Amygdala (tissue), 56 donors: ENCODE measurements at regions not wholly inside any gene's neighbourhood (a gene's known extent, or its start where the extent isn't known, plus 50 kb on each side); places are given as distances from the start of the nearest gene placed in this dataset.

Source experiments
- DNase-seq, 56 donors: peaks; one replicate each; lab custom pipeline; 2025; lab: John Stamatoyannopoulos, UW

DNA sequence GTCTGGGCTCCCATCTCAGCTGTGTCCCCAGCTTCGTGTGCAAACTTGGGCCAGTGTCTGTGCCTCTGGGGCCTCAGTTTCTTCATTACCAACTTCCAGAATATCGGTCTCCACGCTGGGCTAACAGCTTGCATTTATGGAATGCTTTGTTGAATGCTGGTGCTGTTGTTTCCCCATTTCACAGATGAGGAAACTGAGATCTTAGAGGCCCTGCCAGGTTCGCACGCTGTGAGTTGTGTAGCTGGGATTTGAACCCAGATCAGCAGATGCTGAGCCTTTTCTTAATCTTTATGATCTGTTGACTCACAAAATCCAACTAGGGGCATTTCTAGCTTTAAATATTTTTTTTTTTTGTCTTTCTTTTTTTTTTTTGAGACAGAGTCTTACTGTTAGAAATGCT lies 101.5 kb upstream of the STX18 start:
- DNase-seq, result no peak

DNA sequence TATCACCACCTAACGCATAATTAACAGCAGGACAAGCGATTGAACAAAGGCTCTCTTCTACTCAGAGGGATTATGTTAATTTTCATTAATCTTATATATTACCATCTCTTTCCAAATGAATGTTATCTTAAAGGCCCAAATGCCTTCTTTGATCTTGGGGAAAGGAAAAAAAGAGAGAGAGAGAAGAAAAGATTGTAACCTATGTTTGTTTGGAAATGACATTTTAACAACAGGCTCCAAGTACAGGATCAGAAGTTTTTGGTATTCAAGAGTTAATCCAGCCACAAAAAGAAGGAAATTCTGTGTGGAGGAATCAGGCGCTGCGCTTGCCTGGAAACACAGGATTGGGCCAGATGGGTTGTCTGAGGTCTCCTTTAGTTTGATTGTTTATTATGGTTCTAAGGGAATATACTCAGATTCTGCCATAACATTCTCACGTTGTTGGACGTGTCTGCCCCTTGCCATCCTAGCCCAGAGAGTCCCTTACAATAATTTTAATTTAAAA lies 100.7 kb upstream of the STX18 start:
- no peak for DNase-seq

DNA sequence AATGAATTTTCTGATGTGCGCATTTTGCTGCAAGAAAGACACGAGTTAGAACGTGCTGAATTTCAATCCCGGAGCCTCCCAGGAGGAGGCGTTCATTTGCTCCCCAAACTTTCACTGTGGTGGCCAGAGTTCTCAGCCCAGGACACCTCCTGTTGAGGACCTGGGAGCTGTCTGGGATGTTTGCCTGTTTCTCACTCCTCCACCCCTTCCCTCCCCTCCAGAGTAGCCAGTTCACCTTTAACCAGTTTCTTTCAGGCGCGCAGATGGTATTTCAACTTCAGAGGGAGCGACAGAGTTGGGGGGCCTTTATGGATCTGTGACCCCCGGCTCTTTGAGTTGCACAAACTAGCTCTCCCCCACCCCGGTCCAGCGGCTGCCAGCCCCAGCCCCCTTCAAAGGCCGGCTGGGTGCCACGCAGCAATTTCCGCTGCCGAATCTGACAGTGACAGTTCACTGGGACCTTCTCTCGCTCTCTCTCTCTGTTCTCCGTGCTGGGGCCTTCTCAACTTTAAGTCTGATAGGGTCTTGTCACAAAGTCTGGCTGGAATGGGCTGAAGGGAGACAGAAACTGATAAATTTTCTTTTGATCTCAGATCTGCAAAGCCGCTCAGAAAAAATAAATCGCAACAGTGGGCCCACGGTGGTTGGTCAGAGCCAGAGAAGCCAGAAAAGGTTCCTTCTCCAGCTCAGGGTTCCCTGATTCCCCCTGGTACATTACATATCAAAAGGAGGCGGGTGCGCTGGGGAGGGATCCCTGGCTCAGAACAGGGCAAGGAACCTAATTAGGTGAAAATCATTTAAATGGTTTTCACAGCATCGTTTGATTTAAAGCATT lies 100.0 kb upstream of the STX18 start:
- no peak for DNase-seq

DNA sequence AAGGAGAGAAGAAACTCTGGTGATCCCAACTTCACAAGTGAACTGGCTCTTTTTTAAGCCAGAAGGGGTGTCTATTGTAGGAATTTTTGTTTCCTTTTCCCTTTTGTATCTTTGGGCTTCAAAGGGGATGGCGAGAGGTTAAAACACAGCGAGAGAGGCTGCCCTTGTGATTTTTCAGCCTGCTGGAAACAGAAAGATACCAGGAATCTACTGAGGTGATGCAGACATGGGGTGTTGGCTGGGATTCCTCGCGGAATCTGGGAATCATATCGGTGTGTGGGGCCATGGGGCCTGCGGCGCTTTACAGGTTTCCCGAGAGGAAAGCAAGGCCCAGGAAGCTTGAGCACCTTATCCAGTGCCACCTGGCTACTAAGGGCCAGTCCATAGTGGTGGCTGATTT lies 99.4 kb upstream of the STX18 start:
- no peak for DNase-seq

DNA sequence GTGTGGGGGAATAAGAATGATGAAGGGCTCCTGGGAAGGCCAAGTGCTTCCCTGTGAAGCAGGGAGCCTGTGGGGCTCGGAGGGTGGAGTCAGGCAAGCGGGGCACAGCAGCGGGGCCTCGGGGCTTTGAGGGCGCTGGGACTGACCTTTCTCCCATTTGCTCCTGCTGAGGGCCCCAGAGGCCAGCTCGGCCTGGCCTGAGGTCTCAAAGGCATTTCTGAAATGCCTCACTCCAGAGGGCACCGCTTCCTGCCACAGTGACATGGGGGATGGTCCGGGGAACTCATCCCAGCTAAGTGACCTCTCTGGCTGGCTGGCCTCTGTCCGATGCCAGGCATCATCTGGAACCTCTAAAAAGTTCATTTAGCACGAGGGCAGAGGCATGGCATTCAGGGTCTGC lies 98.8 kb upstream of the STX18 start:
- no peak for DNase-seq

DNA sequence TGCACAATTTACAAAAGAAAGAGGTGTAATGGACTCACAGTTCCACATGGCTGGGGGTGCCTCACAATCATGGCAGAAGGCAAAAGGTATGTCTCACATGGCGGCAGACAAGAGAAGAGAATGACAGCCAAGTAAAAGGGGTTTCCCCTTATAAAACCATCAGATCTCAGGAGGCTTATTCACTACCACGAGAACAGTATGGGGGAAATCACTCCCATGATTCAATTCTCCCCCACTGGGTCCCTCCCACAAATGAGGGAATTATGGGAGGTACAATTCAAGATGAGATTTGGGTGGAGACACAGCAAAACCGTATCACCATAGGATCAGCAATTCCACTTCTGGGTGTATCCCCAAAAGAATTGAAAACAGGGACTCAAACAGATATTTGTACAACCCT lies 97.5 kb upstream of the STX18 start:
- DNase-seq, result no peak

DNA sequence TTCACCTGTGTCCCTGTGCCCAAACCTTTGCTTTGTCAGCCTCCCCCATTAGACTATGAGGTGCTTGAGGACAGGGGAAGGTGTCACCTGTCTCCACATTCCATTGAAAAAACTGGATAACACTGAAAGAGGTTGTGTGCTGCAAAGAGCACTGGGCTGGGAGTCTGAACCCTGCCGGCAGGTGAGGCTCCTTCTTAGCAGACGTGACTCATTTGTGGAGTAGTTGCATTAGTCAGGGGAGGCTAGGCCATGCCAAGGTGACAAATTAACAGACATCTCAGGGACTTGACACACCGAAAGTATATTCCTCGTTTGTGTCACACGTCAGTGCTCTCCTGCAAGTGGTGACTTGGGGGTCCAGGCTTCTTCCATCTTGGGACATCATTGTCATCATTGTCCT lies 95.9 kb upstream of the STX18 start:
- no peak for DNase-seq

DNA sequence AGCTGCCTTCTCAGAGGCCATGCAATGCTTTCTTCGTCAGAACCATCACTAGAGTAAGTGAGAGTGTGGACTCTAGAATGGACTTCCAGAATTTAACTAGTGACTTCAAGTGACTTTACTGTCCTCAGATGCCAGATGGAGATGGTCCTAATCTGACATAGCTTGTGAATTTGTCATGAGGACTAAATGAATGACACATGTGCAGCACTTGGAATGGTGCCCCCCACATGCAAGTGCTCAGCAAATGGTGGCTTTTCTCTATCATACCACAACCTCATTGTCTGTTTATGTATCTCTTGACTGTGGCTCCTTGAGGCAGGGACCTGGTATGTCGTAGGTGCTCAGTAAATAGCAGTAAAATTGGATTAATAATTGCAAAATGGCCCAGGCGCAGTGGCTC lies 91.6 kb upstream of the STX18 start:
- DNase-seq, result no peak

DNA sequence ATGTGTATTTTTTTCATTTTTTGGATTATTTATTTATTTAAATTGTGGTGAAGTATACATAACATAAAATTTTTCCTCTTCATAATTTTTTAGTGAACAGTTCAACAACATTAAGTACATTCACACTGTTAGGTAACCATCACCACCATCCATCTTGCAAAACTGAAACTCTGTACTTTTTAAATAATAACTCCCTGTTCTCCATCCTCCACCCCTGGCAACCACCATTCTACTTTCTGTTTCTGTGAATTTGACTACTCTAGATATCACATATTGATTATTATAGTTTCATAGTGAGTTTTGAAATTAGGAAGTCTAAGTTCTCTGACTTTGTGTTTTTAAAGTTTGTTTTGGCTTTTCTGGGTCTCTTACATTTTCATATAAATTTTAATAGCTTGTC lies 89.3 kb upstream of the STX18 start:
- no peak for DNase-seq

DNA sequence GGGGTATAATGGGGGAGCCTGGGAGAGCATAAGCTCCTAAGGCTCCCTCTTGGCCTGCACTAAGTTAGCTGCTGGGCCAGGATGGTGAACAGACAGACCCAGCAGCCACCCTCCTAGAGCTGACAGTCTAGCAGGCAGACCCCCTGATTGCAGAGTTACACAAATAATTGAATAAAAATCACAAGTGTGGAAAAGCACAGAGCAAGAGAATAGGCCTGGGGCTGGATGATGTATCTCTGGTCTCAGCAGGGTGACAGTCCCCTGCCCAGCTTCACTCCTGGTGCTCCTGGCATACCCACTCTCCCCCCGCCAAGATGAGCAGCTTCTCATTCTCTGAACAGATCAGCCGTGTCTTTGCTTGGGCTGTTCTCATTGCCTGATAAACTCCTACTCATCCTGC lies 86.1 kb upstream of the STX18 start:
- no peak for DNase-seq

DNA sequence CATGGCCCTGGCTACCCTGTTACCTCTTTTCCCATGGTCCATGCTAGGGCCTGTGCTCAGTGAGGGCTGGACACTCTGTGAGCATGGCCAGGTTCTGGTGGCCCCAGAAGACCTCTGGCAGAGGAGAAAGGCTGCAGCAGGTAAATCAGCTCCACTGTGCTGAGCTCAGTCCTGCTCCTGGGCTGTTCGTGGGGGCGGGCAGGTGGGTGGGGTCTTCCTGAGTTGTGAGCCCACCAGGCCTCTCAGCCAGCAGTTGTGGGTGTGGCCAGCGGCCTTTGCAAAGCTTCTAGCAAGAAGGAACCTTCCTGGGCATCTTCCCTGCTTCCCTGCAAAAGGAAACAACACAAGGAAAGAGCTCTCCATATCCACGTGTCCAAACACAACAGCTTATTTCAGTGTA lies 85.3 kb upstream of the STX18 start:
- DNase-seq, result no peak

DNA sequence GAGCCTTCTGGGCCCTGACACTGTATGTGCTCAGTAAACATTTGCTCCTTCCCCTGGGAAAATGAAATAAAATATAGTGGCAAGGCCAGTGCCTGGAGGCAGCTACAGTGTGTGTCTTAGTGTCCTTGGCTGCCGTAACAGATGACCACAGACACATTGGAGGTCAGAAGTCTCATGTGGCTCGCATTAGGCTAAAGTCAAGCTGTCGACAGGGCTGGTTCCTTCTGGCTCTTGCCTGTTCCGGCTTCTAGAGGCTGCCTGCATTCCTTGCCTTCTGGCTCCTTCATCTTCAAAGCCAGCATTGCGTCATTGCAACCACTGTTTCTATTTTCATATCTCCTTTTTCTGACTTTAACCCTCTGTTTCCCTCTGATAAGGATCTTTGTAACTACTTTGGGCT lies 83.6 kb upstream of the STX18 start:
- DNase-seq, result no peak

DNA sequence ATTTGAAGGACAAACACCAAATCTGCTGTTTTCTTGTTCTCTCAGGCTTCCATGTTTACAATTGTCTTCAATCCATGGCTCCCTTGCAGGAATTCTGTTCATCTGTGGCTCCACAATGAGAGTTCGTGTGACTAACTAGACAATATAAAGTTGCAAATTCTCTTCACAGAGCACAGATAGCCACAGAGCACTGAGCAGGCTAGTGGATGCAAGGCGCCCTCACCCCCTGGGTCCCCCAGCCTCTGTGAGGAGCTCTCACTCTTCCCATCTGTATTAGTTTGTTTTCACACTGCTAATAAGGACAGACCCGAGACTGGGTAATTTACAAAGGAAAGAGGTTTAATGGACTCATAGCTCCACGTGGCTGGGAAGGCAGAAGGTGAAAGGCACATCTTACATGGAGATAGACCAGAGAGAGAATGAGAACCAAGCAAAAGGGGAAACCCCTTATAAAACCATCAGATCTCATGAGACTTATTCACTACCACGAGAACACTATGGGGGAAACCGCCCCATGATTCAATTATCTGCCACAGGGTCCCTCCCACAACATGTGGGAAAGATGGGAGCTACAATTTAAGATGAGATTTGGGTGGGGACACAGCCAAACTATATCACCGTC lies 82.5 kb upstream of the STX18 start:
- no peak for DNase-seq

DNA sequence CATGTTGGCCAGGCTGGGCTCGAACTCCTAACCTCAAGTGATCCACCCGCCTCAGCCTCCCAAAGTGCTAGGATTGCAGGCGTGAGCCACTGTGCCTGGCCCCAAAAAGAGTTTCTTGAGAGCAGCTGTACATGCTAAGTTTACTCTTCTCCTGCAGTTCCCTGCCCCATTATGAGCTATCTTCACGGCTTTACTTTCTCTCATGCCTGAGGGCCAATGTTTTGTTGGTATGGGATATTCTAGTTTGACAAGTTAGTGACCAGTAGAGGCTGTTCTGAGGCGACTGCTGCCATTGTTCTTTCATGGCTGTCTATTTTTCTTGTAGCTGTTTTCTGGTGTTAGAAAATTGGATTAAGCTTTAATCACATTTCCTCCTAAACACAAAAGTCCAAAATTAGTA lies 78.0 kb upstream of the STX18 start:
- no peak for DNase-seq

DNA sequence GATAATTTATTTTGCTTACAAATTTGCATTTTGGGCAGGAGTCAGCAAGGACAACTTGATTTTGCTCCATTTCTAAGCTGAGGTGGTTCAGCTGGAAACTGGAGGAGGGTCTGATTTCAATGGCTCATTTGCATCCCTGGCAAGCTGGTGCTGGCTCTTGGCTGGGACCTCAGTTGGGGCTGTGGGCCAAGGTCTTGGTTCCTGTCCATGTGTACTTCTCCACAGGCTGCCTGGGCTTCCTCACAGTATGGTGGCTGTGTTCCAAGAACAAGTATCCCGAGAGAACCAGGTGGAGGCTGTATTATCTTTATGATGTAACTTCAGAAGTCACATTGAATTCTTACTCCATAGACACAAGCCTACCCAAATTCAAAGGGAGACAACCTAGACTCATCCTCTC lies 77.0 kb upstream of the STX18 start:
- DNase-seq, result peak in 5 of 56 donors; percentile 3 to 24 (median 10)

DNA sequence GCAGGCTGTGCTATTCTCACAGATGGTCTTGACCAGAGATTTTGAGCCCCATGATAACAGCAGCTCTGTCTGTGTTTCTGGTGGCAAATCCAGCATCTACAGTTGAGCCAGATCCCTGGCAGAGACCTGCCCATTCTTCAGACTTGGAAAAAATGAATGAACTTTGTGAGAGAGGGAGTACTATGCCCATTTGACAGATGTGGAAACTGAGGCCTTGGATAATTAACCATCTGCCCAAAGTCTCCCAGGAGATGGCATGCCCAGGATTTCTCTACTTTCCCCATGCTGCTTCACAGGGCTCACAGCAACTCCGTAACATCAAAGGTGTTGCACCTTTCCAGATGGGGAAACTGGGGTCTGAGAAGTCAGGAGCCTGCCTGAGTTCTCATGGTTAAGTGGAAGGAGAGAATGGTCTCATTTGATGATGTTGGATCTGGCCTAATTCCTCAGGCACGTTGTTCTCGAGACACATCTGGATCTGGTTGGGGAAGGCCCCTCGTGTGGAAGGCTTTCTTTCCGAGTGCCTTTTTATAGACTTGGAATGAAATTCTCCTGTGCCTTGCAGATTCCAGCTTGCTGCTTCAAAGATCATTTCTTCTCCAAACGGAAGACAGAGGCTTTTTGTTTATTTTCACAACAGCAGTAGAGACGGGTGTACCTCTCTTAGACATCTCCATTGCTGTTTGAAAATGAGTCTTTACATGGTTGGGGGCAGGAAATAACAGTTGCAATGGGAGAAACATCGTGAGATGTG lies 73.3 kb upstream of the STX18 start:
- DNase-seq, result no peak

DNA sequence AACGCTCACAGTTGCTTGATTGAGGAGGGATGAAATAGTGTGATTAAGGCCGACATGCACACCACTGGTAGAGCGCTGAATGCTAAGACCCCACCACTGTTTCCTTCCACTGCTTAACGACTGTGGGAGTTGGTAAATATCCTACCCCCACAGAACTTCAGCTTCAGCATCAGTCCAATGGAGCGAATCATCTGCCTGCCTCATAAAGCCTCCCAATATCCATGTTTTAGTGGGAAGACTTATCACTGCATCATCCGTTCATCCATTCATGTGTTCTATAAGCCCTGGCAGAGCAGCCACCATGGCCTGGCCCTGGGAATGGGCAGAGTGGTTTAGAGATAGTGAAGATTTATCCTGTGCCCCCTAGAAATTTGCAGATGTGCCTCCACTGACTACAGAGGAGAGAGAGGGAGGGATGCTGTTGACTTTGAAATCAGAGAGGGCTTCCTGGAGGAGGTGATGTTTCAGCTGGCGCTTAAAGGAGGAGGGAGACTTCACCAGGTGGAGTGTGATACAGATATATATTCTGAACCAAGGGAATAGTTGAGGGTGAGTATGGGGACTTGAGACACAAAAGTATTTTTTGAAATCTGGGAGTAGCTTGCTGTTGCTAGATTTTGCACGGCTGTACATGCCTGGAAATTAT lies 71.9 kb upstream of the STX18 start:
- no peak for DNase-seq

DNA sequence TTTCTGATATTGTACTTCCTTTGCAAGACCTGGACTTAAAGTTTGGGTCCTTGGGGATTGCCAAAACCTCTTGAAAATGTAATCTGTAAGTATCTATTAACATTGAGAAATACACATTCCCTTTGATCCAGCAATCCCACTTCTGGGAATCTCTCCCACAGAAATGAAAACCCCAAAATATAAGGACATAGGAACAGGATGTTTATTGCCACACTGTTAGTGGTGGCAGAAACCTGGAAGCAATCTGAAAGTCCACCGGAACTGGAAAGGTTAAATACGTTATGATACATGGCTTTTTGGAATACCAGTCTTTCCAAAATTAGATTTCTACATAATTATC lies 71.2 kb upstream of the STX18 start:
- no peak for DNase-seq

DNA sequence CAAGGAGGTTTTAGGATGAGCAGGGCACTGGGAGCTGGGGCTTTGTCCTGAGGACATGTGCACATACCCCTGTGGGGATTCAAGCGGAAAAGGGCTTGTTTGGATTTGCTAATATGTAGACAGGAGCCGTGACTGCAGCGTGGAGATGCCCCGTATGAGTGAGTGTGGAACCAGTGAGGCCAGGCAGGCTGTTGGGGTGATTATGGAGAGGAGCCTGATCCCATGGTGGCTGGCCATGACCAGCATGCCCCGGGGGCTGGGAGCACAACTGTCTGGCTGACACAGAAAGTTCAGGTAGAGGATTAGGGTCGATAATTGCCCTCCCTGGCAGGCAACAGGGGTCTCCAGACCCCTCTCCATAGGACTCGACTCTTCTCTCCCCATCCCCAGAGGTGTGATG lies 68.8 kb upstream of the STX18 start:
- DNase-seq, result no peak

DNA sequence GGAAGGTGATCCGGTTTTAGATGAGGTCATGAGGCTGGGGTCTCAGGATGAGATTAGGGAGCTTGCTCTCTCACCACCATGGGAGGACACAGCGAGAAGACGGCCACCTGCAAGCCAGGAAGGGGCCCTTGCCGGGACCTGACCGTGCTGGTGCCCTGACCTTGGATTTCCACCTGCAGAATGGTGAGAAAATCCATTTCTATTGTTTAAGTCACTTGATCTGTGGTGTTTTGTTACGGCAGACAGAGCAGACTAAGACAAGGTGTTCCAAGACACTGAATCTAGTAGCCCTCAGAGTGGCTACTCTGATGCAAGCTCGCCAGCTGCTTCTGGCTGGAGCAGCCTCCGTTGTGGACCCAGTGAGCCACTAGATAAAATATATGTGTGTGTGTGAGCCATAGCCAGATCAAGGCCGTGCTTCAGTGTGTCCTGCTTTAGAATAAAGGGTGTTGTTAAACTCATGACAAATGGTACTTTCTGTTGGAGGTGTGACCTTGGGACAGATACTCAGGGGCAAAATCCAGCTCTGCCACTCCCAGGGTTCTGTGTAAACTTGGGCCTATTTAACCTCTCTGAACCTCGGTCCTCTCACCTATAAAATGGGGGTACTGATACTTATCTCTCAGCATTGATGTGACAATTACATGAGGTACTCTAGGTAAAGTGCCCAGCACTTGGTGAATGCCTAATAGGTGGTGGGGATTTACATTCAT lies 67.9 kb upstream of the STX18 start:
- no peak for DNase-seq

DNA sequence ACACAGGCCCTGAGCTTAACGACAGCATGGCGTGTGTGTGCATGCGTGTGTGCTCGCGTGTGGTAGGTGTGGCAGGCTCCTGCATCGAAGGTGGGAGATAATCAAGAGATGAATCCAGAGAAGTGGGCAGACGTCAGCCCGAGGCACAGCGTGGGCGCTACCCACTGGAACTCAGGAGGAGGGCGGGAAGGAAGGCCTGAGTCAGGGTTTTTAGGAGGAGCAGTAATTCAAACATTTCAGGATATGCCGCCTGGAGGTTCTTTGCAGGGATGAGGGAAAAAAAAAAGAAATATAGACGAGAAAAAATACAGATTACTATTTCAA lies 66.3 kb upstream of the STX18 start:
- DNase-seq, result no peak
